Mesenchymal stem cell (in vitro differentiated cells and primary cell): ENCODE measurements at regions not wholly inside any gene's neighbourhood (a gene's known extent, or its start where the extent isn't known, plus 50 kb on each side); places are given as distances from the start of the nearest gene placed in this dataset.
"Not testable (repeated sequence)": the region's sequence is repeated elsewhere in the genome, so short reads cannot be mapped to it uniquely, and the experiment has no call there.

ENCODE experiments used
- DNase-seq: peaks from one replicate; pipeline ENCODE4 v3.0.0-alpha.2; 2013
- H2AFZ ChIP-seq: one replicate; pipeline ENCODE4 v1.6.1; 2013; ENCODE audit warnings: low read depth, mild to moderate bottlenecking, control low read depth, inconsistent platforms, low read length, moderate library complexity
- H2AK5ac ChIP-seq: 2 replicates; pipeline ENCODE4 v1.6.1; 2013; ENCODE audit warnings: low read length, moderate library complexity, mild to moderate bottlenecking, inconsistent platforms; ENCODE audit not compliant: severe bottlenecking
- H2BK120ac ChIP-seq: one replicate; pipeline ENCODE4 v1.6.1; 2013; ENCODE audit warnings: low read depth, mild to moderate bottlenecking, inconsistent platforms, low read length, moderate library complexity
- H2BK12ac ChIP-seq, 2 experiments: one replicate each; pipeline ENCODE4 v1.6.1; 2013; ENCODE audit warnings: inconsistent platforms in 2 of 2, low read length in 2 of 2, mild to moderate bottlenecking in 2 of 2, moderate library complexity in 2 of 2, control low read depth in 1 of 2
- H2BK15ac ChIP-seq: one replicate; pipeline ENCODE4 v1.6.1; 2013; ENCODE audit warnings: mild to moderate bottlenecking, low read depth, inconsistent platforms; ENCODE audit not compliant: poor library complexity, severe bottlenecking
- H2BK5ac ChIP-seq: 2 replicates; pipeline ENCODE4 v1.6.1; 2013; ENCODE audit warnings: low read depth, mild to moderate bottlenecking, low read length, control low read depth, inconsistent platforms; ENCODE audit not compliant: poor library complexity, severe bottlenecking
- H3K14ac ChIP-seq, 2 experiments: one replicate each; pipeline ENCODE4 v1.6.1; 2013; ENCODE audit warnings: inconsistent platforms in 2 of 2, low read length in 2 of 2, control low read depth in 1 of 2, mild to moderate bottlenecking in 1 of 2, moderate library complexity in 1 of 2
- H3K18ac ChIP-seq, 2 experiments: one replicate each; pipeline ENCODE4 v1.6.1; 2013; ENCODE audit warnings: inconsistent platforms in 2 of 2, low read length in 2 of 2, control low read depth in 1 of 2, low read depth in 1 of 2, mild to moderate bottlenecking in 1 of 2
- H3K23ac ChIP-seq, 2 experiments: one replicate each; pipeline ENCODE4 v1.6.1; 2013; ENCODE audit warnings: inconsistent platforms in 2 of 2, low read length in 2 of 2, mild to moderate bottlenecking in 2 of 2, moderate library complexity in 2 of 2, control low read depth in 1 of 2
- H3K27ac ChIP-seq: 2 replicates; pipeline ENCODE4 v1.5.1; 2013; ENCODE audit warnings: mild to moderate bottlenecking, moderate library complexity, low read length, control low read depth, inconsistent platforms; ENCODE audit not compliant: poor library complexity, severe bottlenecking
- H3K27me3 ChIP-seq, 2 experiments: 2 replicates each; pipeline versions ENCODE4 v1.6.1 to v1.7.0; 2013; ENCODE audit warnings: low read length in 2 of 2, mild to moderate bottlenecking in 2 of 2, moderate library complexity in 2 of 2, control low read depth in 1 of 2, inconsistent platforms in 1 of 2; ENCODE audit not compliant: control insufficient read depth in 1 of 2, insufficient read depth in 1 of 2
- H3K36me3 ChIP-seq, 2 experiments: 2 replicates each; pipeline versions ENCODE4 v1.6.1 to v1.7.0; 2013; ENCODE audit warnings: low read length in 2 of 2, control low read depth in 1 of 2, inconsistent platforms in 1 of 2, low read depth in 1 of 2, mild to moderate bottlenecking in 1 of 2; ENCODE audit not compliant: insufficient read depth in 2 of 2, control insufficient read depth in 1 of 2
- H3K4ac ChIP-seq, 2 experiments: one replicate each; pipeline ENCODE4 v1.6.1; 2013; ENCODE audit warnings: inconsistent platforms in 2 of 2, low read length in 2 of 2, mild to moderate bottlenecking in 2 of 2, moderate library complexity in 2 of 2, control low read depth in 1 of 2, low read depth in 1 of 2
- H3K4me1 ChIP-seq: 2 replicates; pipeline ENCODE4 v1.6.1; 2013; ENCODE audit warnings: low read depth, low read length, control low read depth; ENCODE audit not compliant: control insufficient read depth, insufficient read depth
- H3K4me2 ChIP-seq: 2 replicates; pipeline ENCODE4 v1.6.1; 2013; ENCODE audit warnings: low read length, mild to moderate bottlenecking, inconsistent platforms; ENCODE audit not compliant: poor library complexity, severe bottlenecking
- H3K4me3 ChIP-seq, 2 experiments: 2 replicates each; pipeline versions ENCODE4 v1.5.1 to v1.7.0; 2013; ENCODE audit warnings: low read length in 2 of 2, mild to moderate bottlenecking in 2 of 2, control low read depth in 1 of 2, low read depth in 1 of 2; ENCODE audit not compliant: insufficient read depth in 1 of 2
- H3K79me1 ChIP-seq: replicated peaks from 2 replicates; pipeline ENCODE4 v1.6.1; 2013; ENCODE audit warnings: mild to moderate bottlenecking, control low read depth, low read length, inconsistent platforms; ENCODE audit not compliant: poor library complexity, severe bottlenecking
- H3K9ac ChIP-seq: 2 replicates; pipeline ENCODE4 v1.7.0; 2013; ENCODE audit warnings: mild to moderate bottlenecking, low read length, moderate library complexity
- H3K9me3 ChIP-seq: 2 replicates; pipeline ENCODE4 v1.7.0; 2013; ENCODE audit warnings: mild to moderate bottlenecking, low read length; ENCODE audit not compliant: control insufficient read depth
- H4K8ac ChIP-seq: one replicate; pipeline ENCODE4 v1.6.1; 2013; ENCODE audit warnings: inconsistent platforms, mild to moderate bottlenecking, low read length, moderate library complexity
- H4K91ac ChIP-seq: one replicate; pipeline ENCODE4 v1.6.1; 2013; ENCODE audit warnings: mild to moderate bottlenecking, low read length, inconsistent platforms
- WGBS: methylation state at CpG from one replicate; pipeline ENCODE4 v1.1.7; 2013; ENCODE audit warnings: mixed read lengths; 5-methylcytosine and 5-hydroxymethylcytosine counted together

DNA sequence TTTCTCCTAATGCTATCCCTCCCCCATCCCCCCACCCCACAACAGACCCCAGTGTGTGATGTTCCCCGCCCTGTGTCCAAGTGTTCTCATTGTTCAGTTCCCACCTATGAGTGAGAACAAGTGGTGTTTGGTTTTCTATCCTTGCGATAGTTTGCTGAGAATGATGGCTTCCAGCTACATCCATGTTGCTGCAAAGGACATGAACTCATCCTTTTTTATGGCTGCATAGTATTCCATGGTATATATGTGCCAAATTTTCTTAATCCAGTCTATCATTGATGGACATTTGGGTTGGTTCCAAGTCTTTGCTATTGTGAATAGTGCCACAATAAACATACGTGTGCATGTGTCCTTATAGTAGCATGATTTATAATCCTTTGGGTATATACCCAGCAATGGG is 83.6 kb upstream of the CALCR start:
- H2BK120ac ChIP-seq, H3K4ac ChIP-seq, H2BK15ac ChIP-seq, H4K8ac ChIP-seq, H3K79me1 ChIP-seq, H3K18ac ChIP-seq, H3K9me3 ChIP-seq, H3K4me2 ChIP-seq, H3K27me3 ChIP-seq, H2AFZ ChIP-seq, H2AK5ac ChIP-seq, H2BK12ac ChIP-seq, DNase-seq, H3K4me1 ChIP-seq, H3K36me3 ChIP-seq, H3K14ac ChIP-seq, H4K91ac ChIP-seq, H3K4me3 ChIP-seq, H2BK5ac ChIP-seq, H3K23ac ChIP-seq, H3K27ac ChIP-seq, H3K9ac ChIP-seq: not testable (repeated sequence)
- WGBS, result no CpG with 5 or more reads among the region's 3 CpGs

DNA sequence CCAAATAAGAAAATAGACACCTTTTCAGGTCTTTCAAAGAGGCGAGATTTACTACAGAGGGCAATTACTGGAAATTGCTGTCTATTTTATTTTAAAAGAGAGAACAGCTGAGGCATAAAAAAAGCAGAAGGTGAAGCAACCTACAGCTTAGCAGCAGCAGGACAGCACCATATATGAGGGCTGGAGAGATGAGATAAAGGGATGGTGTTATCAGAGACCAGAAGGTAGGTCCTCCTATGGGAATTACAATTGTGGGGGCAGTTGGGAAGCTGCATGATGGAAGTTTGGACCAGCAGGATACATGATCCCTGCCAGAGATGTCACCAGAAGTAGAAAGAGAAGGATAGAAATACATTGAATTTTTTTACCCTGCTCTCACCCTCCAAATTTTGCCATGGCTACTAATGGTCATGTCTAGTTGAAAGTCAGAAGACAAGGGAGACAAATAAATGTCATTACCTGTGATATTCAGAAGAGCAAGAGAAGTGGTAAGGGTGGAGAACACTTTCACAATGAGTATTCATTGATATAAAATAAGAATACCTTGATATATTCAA is 77.2 kb upstream of the CALCR start:
- Histone ChIP-seq H2BK12ac (no peak overlapping the region), H3K4ac (no peak overlapping the region), H3K27ac (no peak overlapping the region), H2BK120ac (no peak overlapping the region), H3K9me3 (no peaks in the 10 kb centered on the region), H2BK15ac (no peak overlapping the region), H3K79me1 (no peaks in the 10 kb centered on the region), H4K91ac (no peak overlapping the region), H3K27me3 (no peaks in the 10 kb centered on the region), H3K14ac (no peak overlapping the region), H2AFZ (no peak overlapping the region), H3K23ac (no peak overlapping the region), H3K4me3 (no peak overlapping the region), H2BK5ac (no peak overlapping the region), H3K4me2 (no peak overlapping the region), H2AK5ac (no peak overlapping the region), H3K36me3 (no peaks in the 10 kb centered on the region), H3K18ac (no peak overlapping the region), H3K4me1 (no peaks in the 10 kb centered on the region), H4K8ac (no peak overlapping the region), H3K9ac (no peak overlapping the region)
- DNase-seq, result no peak
- 70% methylated on average over 1 of the region's 1 CpG for WGBS

DNA sequence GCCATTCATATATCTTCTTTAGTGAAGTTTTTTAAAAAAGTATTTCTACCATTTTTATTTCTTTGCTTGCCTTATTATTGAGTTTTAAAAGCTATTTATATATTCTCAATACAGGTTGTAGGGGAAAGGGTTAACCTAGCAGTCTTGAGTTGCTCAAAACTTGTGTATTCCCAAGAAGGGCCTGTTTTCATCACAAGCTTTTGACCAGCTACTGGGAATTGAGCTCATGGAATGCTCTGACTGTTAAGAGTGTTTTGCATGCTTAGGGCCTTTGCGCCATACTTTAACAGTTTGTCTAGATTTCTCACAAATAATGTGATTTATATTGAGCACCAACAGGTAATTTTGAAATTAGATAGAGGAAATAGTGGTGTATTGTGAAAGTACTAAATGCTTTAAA is 72.0 kb upstream of the CALCR start:
- Histone ChIP-seq H2BK120ac (no peak overlapping the region), H2BK15ac (no peak overlapping the region), H3K79me1 (no peaks in the 10 kb centered on the region), H4K91ac (no peak overlapping the region), H3K27me3 (no peaks in the 10 kb centered on the region), H3K9me3 (no peaks in the 10 kb centered on the region), H3K14ac (no peak overlapping the region), H3K4me1 (no peaks in the 10 kb centered on the region), H3K23ac (no peak overlapping the region), H3K18ac (no peak overlapping the region), H2BK12ac (no peak overlapping the region), H2AFZ (no peak overlapping the region), H3K4me2 (no peak overlapping the region), H4K8ac (no peak overlapping the region), H3K4ac (no peak overlapping the region), H3K9ac (no peak overlapping the region), H3K27ac (no peak overlapping the region), H3K36me3 (no peaks in the 10 kb centered on the region), H3K4me3 (no peak overlapping the region), H2BK5ac (no peak overlapping the region), H2AK5ac (no peak overlapping the region)
- DNase-seq, result no peak
- WGBS, result no CpG with 5 or more reads among the region's 1 CpG

DNA sequence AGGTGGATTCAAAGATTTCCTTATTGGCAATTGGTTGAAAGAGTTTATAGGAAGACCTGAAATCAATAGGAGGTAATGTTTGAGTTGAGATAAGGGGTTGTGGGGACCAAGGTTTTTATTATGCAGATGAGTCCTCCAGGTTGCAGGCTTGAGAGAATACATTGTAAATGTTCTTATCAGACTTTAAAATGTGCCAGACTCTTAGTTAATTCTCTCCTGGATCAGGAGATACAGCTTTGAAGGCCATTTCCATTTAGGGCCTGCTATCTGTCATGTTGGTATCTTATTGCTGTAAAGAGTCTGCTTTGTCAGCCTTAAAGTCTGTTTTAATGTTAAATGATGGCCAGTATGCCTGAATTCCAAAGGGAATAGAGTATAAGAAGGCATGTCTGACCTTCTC is 61.8 kb upstream of the CALCR start:
- Histone ChIP-seq H2AFZ (no peak overlapping the region), H3K9ac (no peak overlapping the region), H4K8ac (no peak overlapping the region), H3K4ac (no peak overlapping the region), H3K79me1 (no peaks in the 10 kb centered on the region), H3K27me3 (no peaks in the 10 kb centered on the region), H2BK5ac (no peak overlapping the region), H3K14ac (no peak overlapping the region), H3K4me3 (no peak overlapping the region), H3K4me1 (no peaks in the 10 kb centered on the region), H3K36me3 (no peaks in the 10 kb centered on the region), H3K23ac (no peak overlapping the region), H3K18ac (no peak overlapping the region), H4K91ac (no peak overlapping the region), H2BK12ac (no peak overlapping the region), H2BK120ac (no peak overlapping the region), H2BK15ac (no peak overlapping the region), H2AK5ac (no peak overlapping the region), H3K4me2 (no peak overlapping the region), H3K27ac (no peak overlapping the region), H3K9me3 (no peaks in the 10 kb centered on the region)
- no peak for DNase-seq
